Kidney (tissue), 13 donors: ENCODE measurements at regions not wholly inside any gene's neighbourhood (a gene's known extent, or its start where the extent isn't known, plus 50 kb on each side); places are given as distances from the start of the nearest gene placed in this dataset.
A peak's percentile ranks its signal among the peaks of the same experiment; 100 is the strongest.

Experiments
- DNase-seq, 5 donors: peaks; one replicate each; pipeline ENCODE4 v3.0.0-alpha.2; 2013 to 2020
- FAIRE-seq: peaks from 2 replicates; lab custom pipeline; 2012; peaks lifted over from hg19 to GRCh38; lab: Jason Lieb, UNC
- H3K27ac ChIP-seq, 2 donors: one replicate each; pipeline ENCODE4 v1.7.0; 2013; ENCODE audit warnings: low read depth in 2 of 2, low read length in 2 of 2, inconsistent platforms in 1 of 2
- H3K27me3 ChIP-seq: one replicate; pipeline ENCODE4 v1.7.1; 2013; ENCODE audit warnings: low read length, inconsistent platforms; ENCODE audit not compliant: control insufficient read depth, insufficient read depth
- H3K36me3 ChIP-seq, 3 donors: one replicate each; pipeline versions ENCODE4 v1.7.0 to v1.7.1; 2013; ENCODE audit warnings: low read length in 3 of 3, control low read depth in 1 of 3, inconsistent platforms in 1 of 3; ENCODE audit not compliant: insufficient read depth in 3 of 3, control insufficient read depth in 2 of 3
- H3K4me1 ChIP-seq, 3 donors: one replicate each; pipeline versions ENCODE4 v1.7.0 to v1.7.1; 2013; ENCODE audit warnings: low read length in 3 of 3, inconsistent platforms in 1 of 3, low read depth in 1 of 3; ENCODE audit not compliant: control insufficient read depth in 2 of 3, insufficient read depth in 2 of 3
- H3K4me3 ChIP-seq, 3 donors: one replicate each; pipeline versions ENCODE4 v1.7.0 to v1.8.1; 2013; ENCODE audit warnings: low read length in 3 of 3, control low read depth in 1 of 3, inconsistent platforms in 1 of 3
- H3K9ac ChIP-seq, 3 donors: one replicate each; pipeline versions ENCODE4 v1.7.0 to v1.7.1; 2013; ENCODE audit warnings: low read length in 3 of 3, control low read depth in 1 of 3, inconsistent platforms in 1 of 3
- H3K9me3 ChIP-seq, 3 donors: one replicate each; pipeline versions ENCODE4 v1.7.0 to v1.7.1; 2013; ENCODE audit warnings: low read length in 3 of 3, control low read depth in 1 of 3, inconsistent platforms in 1 of 3; ENCODE audit not compliant: control insufficient read depth in 2 of 3, insufficient read depth in 1 of 3
- intact Hi-C: fragments of 100-400 bp; cut with DNase I; formaldehyde crosslinking; loops from one replicate; pipeline ENCODE4 v1.11.1; 2022
- TF ChIP-seq, protein P1 (sequence below): IDR thresholded peaks from 3 replicates; pipeline ENCODE4 v1.5.1; 2012; ENCODE audit warnings: mild to moderate bottlenecking, moderate library complexity, borderline replicate concordance; ENCODE audit not compliant: insufficient read depth; ENCODE audit errors: extremely low read depth
- donor health status: control.
- donor health status: control.
- donor health status: control.
- donor health status: control.
- donor health status: control.
- donor health status: DM: yes; HTN: yes; CAD: no.
- donor health status: Normal renal cell carcinoma (clear cell type).

DNA sequence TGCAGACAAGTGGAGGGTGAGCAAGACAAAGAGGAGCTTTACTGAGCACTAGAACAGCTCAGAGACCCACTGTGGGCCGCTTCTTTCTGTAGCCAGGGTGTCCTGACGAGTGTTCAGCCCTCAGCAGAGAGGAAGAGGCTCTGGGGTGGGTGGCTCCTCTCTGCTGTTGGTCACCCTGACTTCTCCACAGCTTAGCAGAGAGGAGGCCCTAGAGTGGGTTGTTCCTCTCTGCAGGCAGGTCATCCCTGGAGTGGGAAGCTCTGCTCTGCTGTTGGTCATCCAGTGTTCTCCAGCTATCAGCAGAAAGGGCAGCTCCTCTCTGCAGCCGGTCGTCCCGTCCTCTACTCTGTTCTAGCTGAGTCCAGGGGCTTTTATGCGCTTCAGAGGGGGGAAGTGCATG lies 286.5 kb downstream of the ICOS start:
- FAIRE-seq = no peak
- Histone ChIP-seq H3K27ac (no peak overlapping the region), H3K4me1 (no peaks in the 10 kb centered on the region), H3K27me3 (no peaks in the 10 kb centered on the region), H3K36me3 (no peaks in the 10 kb centered on the region), H3K9ac (no peak overlapping the region), H3K4me3 (no peak overlapping the region), H3K9me3 (no peaks in the 10 kb centered on the region)
- TF ChIP-seq, protein P1, sequence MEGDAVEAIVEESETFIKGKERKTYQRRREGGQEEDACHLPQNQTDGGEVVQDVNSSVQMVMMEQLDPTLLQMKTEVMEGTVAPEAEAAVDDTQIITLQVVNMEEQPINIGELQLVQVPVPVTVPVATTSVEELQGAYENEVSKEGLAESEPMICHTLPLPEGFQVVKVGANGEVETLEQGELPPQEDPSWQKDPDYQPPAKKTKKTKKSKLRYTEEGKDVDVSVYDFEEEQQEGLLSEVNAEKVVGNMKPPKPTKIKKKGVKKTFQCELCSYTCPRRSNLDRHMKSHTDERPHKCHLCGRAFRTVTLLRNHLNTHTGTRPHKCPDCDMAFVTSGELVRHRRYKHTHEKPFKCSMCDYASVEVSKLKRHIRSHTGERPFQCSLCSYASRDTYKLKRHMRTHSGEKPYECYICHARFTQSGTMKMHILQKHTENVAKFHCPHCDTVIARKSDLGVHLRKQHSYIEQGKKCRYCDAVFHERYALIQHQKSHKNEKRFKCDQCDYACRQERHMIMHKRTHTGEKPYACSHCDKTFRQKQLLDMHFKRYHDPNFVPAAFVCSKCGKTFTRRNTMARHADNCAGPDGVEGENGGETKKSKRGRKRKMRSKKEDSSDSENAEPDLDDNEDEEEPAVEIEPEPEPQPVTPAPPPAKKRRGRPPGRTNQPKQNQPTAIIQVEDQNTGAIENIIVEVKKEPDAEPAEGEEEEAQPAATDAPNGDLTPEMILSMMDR = no peak
- no peak for DNase-seq
- intact Hi-C loops = no loop called here

DNA sequence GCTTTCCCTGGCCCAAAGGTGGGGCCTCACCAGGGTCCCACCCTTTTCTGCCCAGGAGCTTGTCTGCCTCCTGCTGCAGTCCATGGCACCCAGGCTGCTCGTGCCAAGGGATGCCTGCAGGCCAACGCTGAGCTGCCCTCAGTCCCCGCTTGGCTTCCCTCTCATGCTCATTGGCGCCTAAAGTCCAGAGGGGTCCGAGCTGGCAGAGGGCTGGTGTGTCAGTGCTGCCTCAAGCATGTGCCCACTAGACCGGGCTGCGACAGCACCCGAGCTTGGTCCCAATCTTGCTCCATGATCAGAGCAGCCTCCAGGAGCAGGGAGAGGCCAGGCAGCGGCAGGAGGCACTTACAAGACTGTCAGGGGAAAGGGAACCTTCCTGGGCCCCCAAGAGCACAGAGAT lies 287.0 kb downstream of the ICOS start:
- TF ChIP-seq, protein P1 = no peak
- Histone ChIP-seq H3K9me3 (no peaks in the 10 kb centered on the region), H3K4me3 (no peak overlapping the region), H3K27ac (no peak overlapping the region), H3K36me3 (no peaks in the 10 kb centered on the region), H3K4me1 (no peaks in the 10 kb centered on the region), H3K9ac (no peak overlapping the region), H3K27me3 (no peaks in the 10 kb centered on the region)
- FAIRE-seq (no peak), DNase-seq (no peak)
- intact Hi-C loops = no loop called here

DNA sequence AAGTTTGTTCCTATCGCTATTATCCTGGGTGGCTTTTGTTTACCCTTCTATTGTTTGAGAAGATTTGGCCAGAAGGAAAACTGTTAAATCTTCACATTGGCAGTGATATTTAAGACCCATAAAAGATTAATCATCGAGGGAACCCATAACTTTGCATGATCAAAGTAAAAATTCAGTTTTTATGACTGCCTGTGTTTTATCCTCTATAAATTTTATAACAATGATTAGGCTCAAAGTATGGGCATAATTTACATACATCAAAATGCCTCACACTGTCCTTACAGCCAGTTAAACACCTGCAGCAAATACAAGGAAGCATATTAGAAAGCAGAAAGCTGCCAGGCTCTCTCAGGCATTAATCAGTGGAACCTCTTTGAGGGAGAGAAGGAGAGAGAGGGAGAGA lies 289.1 kb downstream of the ICOS start:
- DNase-seq = peak in 1 of 5 donors; percentile 11
- intact Hi-C loops = no loop called here
- Histone ChIP-seq H3K4me3 (no peak overlapping the region), H3K9ac (no peak overlapping the region), H3K27me3 (no peaks in the 10 kb centered on the region), H3K4me1 (no peaks in the 10 kb centered on the region), H3K36me3 (no peaks in the 10 kb centered on the region), H3K9me3 (no peaks in the 10 kb centered on the region), H3K27ac (no peak overlapping the region)
- TF ChIP-seq, protein P1 = no peak
- no peak for FAIRE-seq

DNA sequence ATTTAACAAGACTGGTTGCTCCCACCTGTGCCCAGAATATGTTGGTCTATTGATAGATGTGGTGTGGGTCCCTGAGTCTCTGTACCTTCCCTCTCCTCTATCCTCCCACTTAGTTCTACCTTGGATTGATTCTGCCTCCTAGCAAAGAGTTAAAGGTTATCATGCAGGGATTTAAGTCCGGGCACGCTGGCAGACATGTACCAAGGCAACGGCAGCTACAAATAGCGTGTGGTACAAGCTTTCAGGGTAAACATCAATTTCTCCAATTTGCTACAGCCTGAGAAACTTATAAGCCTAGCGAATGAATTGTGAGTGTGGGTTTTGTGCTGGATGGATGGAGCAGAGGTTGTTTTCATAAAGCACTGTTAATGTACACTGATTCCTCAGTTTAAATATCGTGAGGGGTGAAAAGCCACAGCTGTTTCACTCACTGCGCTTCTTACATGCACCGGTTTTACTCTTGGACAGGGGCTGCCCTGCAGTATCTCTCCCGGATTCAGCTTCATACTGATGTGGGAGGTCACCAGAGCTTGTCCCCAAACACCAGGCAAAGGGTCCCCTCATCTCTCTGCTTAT lies 289.8 kb downstream of the ICOS start:
- DNase-seq (peak in 3 of 5 donors; percentile 24 to 62 (median 41)), FAIRE-seq (no peak)

More for the DNA sequence above, 289.8 kb downstream of the ICOS start:
- intact Hi-C loops = no loop called here
- Histone ChIP-seq H3K27me3 (no peaks in the 10 kb centered on the region), H3K36me3 (no peaks in the 10 kb centered on the region), H3K9ac (no peak overlapping the region), H3K27ac (no peak overlapping the region), H3K4me1 (no peaks in the 10 kb centered on the region), H3K9me3 (no peaks in the 10 kb centered on the region), H3K4me3 (no peak overlapping the region)
- TF ChIP-seq, protein P1 = no peak
